ENCODE measurements at regions not wholly inside any gene's neighbourhood (a gene's known extent, or its start where the extent isn't known, plus 50 kb on each side); places are given as distances from the start of the nearest gene placed in this dataset.

DNA sequence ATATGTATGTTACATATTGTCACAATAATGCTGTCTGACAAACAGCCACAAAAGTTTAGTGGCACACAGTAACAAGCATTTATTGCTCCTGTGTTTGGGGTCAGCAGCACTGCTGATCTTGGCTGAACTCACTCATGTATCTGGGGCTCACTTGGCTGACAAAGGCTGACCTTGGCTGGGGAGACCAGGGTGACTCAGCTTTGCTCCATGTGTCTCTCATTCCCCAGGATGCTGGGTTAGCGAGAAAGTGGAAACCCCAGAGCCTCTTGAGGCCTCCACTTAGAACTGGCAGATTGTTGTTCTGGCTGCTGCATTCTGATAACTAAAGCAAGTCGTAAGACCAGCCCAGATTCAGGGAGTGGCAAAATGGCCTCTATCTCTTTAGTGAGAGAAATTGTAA lies 217.3 kb upstream of the HABP2 start:
- no peak for ATAC-seq
- H3K27me3 ChIP-seq (ENCODE audit: control insufficient read depth, insufficient read depth, low read length): peaks cover 17% of the 10 kb centered on the region
- in situ Hi-C loops (cut with HindIII; ENCODE audit: low pct_unique_long_range_greater_than_20kb, low sequenced_read_pairs) (no loop called here), intact Hi-C loops (cut with micrococcal nuclease; ENCODE audit: unreplicated experiment) (no loop called here)
- H3K4me1 ChIP-seq (ENCODE audit: control insufficient read depth, insufficient read depth, low read length): no peaks in the 10 kb centered on the region
- TF ChIP-seq TCF7L2 (IDR thresholded peaks at IDR 0.05; ENCODE audit: low read depth, low read length) (no peak), REST (IDR thresholded peaks at IDR 0.05; ENCODE audit: insufficient read depth in 1 of 2, low read depth in 2 of 2, low read length in 1 of 2) (no peak), POLR2AphosphoS5 (IDR thresholded peaks at IDR 0.05; ENCODE audit: low read depth, low read length) (no peak), SIN3A (IDR thresholded peaks at IDR 0.05; ENCODE audit: borderline replicate concordance, insufficient read depth, low read depth, low read length) (no peak)
- BruUV-seq (replicated peaks): no TSS peak
- ChIA-PET CTCF (no interaction called here), POLR2A (no interaction called here)
- no peak for DNase-seq (ENCODE audit: low read depth, low spot score)
- no peaks in the 10 kb centered on the region for H3K36me3 ChIP-seq (ENCODE audit: control insufficient read depth, insufficient read depth, low read length)
- no peaks in the 10 kb centered on the region for H3K9me3 ChIP-seq (ENCODE audit: control insufficient read depth, insufficient read depth, low read depth, low read length)
- H3K4me3 ChIP-seq (ENCODE audit: low read depth in 2 of 2, low read length in 2 of 2): no peak overlapping the region
- H3K27ac ChIP-seq (ENCODE audit: low read length): no peak overlapping the region

- TF ChIP-seq TCF7L2 (IDR thresholded peaks at IDR 0.05; ENCODE audit: low read depth, low read length) (no peak), CTCF (IDR thresholded peaks at IDR 0.05) (no peak), POLR2AphosphoS5 (IDR thresholded peaks at IDR 0.05; ENCODE audit: low read depth, low read length) (no peak), SIN3A (IDR thresholded peaks at IDR 0.05; ENCODE audit: borderline replicate concordance, insufficient read depth, low read depth, low read length) (no peak), REST (IDR thresholded peaks at IDR 0.05; ENCODE audit: insufficient read depth in 1 of 2, low read depth in 2 of 2, low read length in 1 of 2) (no peak)
- in situ Hi-C loops (cut with HindIII; ENCODE audit: low pct_unique_long_range_greater_than_20kb, low sequenced_read_pairs) (no loop called here), intact Hi-C loops (cut with micrococcal nuclease; ENCODE audit: unreplicated experiment) (no loop called here)
- no peak overlapping the region for H3K27ac ChIP-seq (ENCODE audit: low read length)
- no peak for DNase-seq (ENCODE audit: low read depth, low spot score)
- H3K9me3 ChIP-seq (ENCODE audit: control insufficient read depth, insufficient read depth, low read depth, low read length): no peaks in the 10 kb centered on the region
- POLR2A ChIA-PET: no interaction called here
- H3K4me3 ChIP-seq (ENCODE audit: low read depth in 2 of 2, low read length in 2 of 2): no peak overlapping the region
- H3K27me3 ChIP-seq (ENCODE audit: control insufficient read depth, insufficient read depth, low read length): peaks cover 17% of the 10 kb centered on the region
- H3K4me1 ChIP-seq (ENCODE audit: control insufficient read depth, insufficient read depth, low read length): no peaks in the 10 kb centered on the region
- no peaks in the 10 kb centered on the region for H3K36me3 ChIP-seq (ENCODE audit: control insufficient read depth, insufficient read depth, low read length)
- ATAC-seq: no peak
- BruUV-seq (replicated peaks): no TSS peak
- CTCF ChIA-PET: no interaction called here
These were observed 216.2 kb upstream of the HABP2 start for GRCh38 chr10:113336549-113337130.
